ENCODE measurements at regions not wholly inside any gene's neighbourhood (a gene's known extent, or its start where the extent isn't known, plus 50 kb on each side); places are given as distances from the start of the nearest gene placed in this dataset.

GRCh38 chr7:32140210-32140939, 70.2 kb upstream of the PDE1C start:
- no peak for DNase-seq

GRCh38 chr7:32137059-32137458, 66.9 kb upstream of the PDE1C start:
- DNase-seq, result no peak

GRCh38 chr7:32131091-32131490, 60.9 kb upstream of the PDE1C start:
- DNase-seq, result no peak

GRCh38 chr7:32126843-32127242, 56.6 kb upstream of the PDE1C start:
- no peak for DNase-seq

Measured in T-helper 2 cell (primary cell).